Stimulated activated CD4-positive, alpha-beta T cell treated with anti-CD3 and anti-CD28 coated beads, Interleukin-1b, Interleukin-23, amount 100 ng/mL, for 1 hour (primary cell): ENCODE measurements at regions not wholly inside any gene's neighbourhood (a gene's known extent, or its start where the extent isn't known, plus 50 kb on each side); places are given as distances from the start of the nearest gene placed in this dataset.

ENCODE experiments used
- DNase-seq, 2 donors: peaks; one replicate each; pipeline ENCODE4 v3.0.0-alpha.2; 2020; ENCODE audit warnings: low read depth in 2 of 2

GRCh38 chr1:212525479-212526110 lies 83.0 kb upstream of the ATF3 start:
- DNase-seq = no peak

- DNase-seq = no peak
Measured at GRCh38 chr1:212526111-212526491, 82.5 kb upstream of the ATF3 start.

- DNase-seq = no peak
Measured at GRCh38 chr1:212528501-212528900, 80.1 kb upstream of the ATF3 start.

- no peak for DNase-seq
Measured at GRCh38 chr1:212529211-212529741, 79.3 kb upstream of the ATF3 start.

- no peak for DNase-seq
Measured at GRCh38 chr1:212531267-212531666, 77.3 kb upstream of the ATF3 start.

GRCh38 chr1:212531796-212532195 lies 76.8 kb upstream of the ATF3 start:
- no peak for DNase-seq

GRCh38 chr1:212532469-212533147 lies 76.0 kb upstream of the ATF3 start:
- no peak for DNase-seq

- DNase-seq = no peak
Measured at GRCh38 chr1:212533148-212533517, 75.4 kb upstream of the ATF3 start.

GRCh38 chr1:212536586-212536985 lies 72.0 kb upstream of the ATF3 start:
- DNase-seq = no peak

- no peak for DNase-seq
Measured at GRCh38 chr1:212537610-212538009, 71.0 kb upstream of the ATF3 start.

GRCh38 chr1:212539737-212540430 lies 68.7 kb upstream of the ATF3 start:
- no peak for DNase-seq

- DNase-seq = no peak
Measured at GRCh38 chr1:212542761-212543187, 65.8 kb upstream of the ATF3 start.

- no peak for DNase-seq
Measured at GRCh38 chr1:212544110-212544509, 64.5 kb upstream of the ATF3 start.

GRCh38 chr1:212545941-212546635 lies 62.5 kb upstream of the ATF3 start:
- DNase-seq = no peak

GRCh38 chr1:212549503-212550017 lies 59.0 kb upstream of the ATF3 start:
- DNase-seq = no peak

- DNase-seq = no peak
Measured at GRCh38 chr1:212551929-212552328, 56.6 kb upstream of the ATF3 start.

GRCh38 chr1:212553676-212554075 lies 54.9 kb upstream of the ATF3 start:
- DNase-seq = no peak

- DNase-seq = no peak
Measured at GRCh38 chr1:212554401-212554800, 54.2 kb upstream of the ATF3 start.

GRCh38 chr1:212555426-212555825 lies 53.1 kb upstream of the ATF3 start:
- DNase-seq = no peak

- DNase-seq = no peak
Measured at GRCh38 chr1:212556822-212557549, 51.6 kb upstream of the ATF3 start.
